ENCODE measurements at regions not wholly inside any gene's neighbourhood (a gene's known extent, or its start where the extent isn't known, plus 50 kb on each side); places are given as distances from the start of the nearest gene placed in this dataset.

- no peaks in the 10 kb centered on the region for H3K36me3 ChIP-seq
- H3K27me3 ChIP-seq: no peaks in the 10 kb centered on the region
- TF ChIP-seq Cebpa-rat (IDR thresholded peaks at IDR 0.05): no peak
- H3K4me3 ChIP-seq: no peak overlapping the region
- no peaks in the 10 kb centered on the region for H3K4me1 ChIP-seq
- H3K9ac ChIP-seq: no peak overlapping the region
- no peaks in the 10 kb centered on the region for H3K9me3 ChIP-seq (replicated peaks in 1 of 11)
- no peak overlapping the region for H3K27ac ChIP-seq
- H3K4me2 ChIP-seq: no peak overlapping the region
- no peaks in the 10 kb centered on the region for H4K20me1 ChIP-seq
These were observed 450.5 kb upstream of the MEX3C start for GRCh38 chr18:51647942-51648341.

DNA sequence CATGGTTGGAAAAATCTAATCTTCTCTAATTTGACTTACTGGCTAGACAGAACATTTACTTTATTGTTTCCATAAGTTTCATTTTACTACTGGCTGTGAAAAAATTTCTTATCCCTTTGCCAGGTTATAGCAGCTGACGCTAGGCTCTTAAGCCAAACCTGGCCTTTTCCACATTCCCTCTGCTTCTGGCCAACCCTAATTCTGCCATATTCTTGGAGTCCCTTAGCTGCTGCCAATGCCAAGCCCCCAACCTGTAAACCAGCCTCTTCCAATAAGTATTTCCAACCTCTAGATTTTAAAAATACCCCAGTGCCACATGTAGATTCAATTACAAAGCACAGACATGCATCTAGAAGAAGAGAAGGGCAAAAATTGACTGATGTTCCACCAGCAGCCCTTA lies 452.3 kb upstream of the MEX3C start:
- Histone ChIP-seq H3K27me3 (no peaks in the 10 kb centered on the region), H3K4me1 (no peaks in the 10 kb centered on the region), H3K4me2 (no peak overlapping the region), H3K4me3 (no peak overlapping the region), H4K20me1 (no peaks in the 10 kb centered on the region), H3K27ac (no peak overlapping the region), H3K9ac (no peak overlapping the region), H3K9me3 (replicated peaks in 1 of 11) (no peaks in the 10 kb centered on the region), H3K36me3 (no peaks in the 10 kb centered on the region)
- TF ChIP-seq Cebpa-rat (IDR thresholded peaks at IDR 0.05): no peak

GRCh38 chr18:51651761-51652160 lies 454.3 kb upstream of the MEX3C start:
- Histone ChIP-seq H3K9me3 (replicated peaks in 1 of 11) (no peaks in the 10 kb centered on the region), H3K4me2 (no peak overlapping the region)

GRCh38 chr18:51653507-51654213 lies 456.2 kb upstream of the MEX3C start:
- Histone ChIP-seq H3K27ac (no peak overlapping the region), H4K20me1 (no peaks in the 10 kb centered on the region; a peak in 1 of 22 replicates), H3K9me3 (replicated peaks in 1 of 11) (no peaks in the 10 kb centered on the region), H3K4me1 (no peaks in the 10 kb centered on the region), H3K27me3 (no peaks in the 10 kb centered on the region), H3K36me3 (no peaks in the 10 kb centered on the region), H3K4me2 (no peak overlapping the region), H3K4me3 (no peak overlapping the region), H3K9ac (no peak overlapping the region)
- no peak for TF ChIP-seq Cebpa-rat (IDR thresholded peaks at IDR 0.05)

More at GRCh38 chr18:51651761-51652160, 454.3 kb upstream of the MEX3C start:
- Histone ChIP-seq H3K4me1 (no peaks in the 10 kb centered on the region), H3K4me3 (no peak overlapping the region), H3K27ac (no peak overlapping the region), H4K20me1 (no peaks in the 10 kb centered on the region; a peak in 1 of 22 replicates), H3K36me3 (no peaks in the 10 kb centered on the region), H3K27me3 (no peaks in the 10 kb centered on the region), H3K9ac (no peak overlapping the region)
- no peak for TF ChIP-seq Cebpa-rat (IDR thresholded peaks at IDR 0.05)

DNA sequence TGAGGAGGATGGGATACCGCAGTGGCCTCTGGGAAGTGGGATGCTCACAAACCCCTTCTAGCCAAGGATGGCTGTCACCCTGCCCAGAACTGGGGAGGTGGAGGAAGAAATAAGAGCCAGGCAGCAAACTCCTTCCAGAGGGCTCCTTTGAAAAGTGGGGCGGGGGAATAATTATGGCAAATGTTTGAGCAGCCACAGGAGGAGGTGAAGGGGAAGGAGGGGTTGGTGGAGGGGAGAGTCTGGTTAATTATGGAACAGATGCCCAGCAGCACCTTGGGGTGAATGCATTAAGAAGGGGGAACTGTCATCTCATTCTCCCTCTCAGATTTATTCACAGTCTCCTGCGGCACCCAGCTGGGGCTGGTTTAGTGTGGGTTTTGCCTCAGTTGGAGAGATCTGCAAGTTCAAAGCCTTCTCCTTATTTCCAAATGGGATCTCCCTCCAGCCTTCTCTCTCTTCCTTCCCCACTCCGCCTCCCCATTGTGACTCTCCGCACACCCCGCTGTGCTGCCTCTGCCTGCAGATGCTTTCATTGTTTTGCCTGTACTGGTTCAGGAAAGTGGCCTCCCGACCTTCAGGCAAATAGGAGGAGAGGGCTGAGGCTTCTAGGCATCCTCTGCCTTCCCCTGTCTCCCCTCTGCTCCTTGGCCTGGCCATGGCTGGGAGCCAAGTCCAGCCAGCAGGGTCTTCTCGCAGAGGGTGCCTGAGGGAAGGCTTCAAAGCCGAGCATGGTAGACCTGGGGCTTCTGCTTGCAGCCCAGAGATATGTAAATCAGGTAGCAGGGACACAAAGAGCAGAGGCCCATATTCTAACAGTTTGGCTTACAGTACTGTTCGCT lies 457.2 kb upstream of the MEX3C start:
- no peaks in the 10 kb centered on the region for H3K4me1 ChIP-seq
- no peaks in the 10 kb centered on the region; a peak in 1 of 22 replicates for H4K20me1 ChIP-seq
- H3K36me3 ChIP-seq: no peaks in the 10 kb centered on the region
- H3K27me3 ChIP-seq: no peaks in the 10 kb centered on the region
- TF ChIP-seq Cebpa-rat (IDR thresholded peaks at IDR 0.05): no peak
- H3K27ac ChIP-seq: no peak overlapping the region
- no peaks in the 10 kb centered on the region for H3K9me3 ChIP-seq (replicated peaks in 1 of 11)
- H3K9ac ChIP-seq: no peak overlapping the region
- H3K4me3 ChIP-seq: no peak overlapping the region
- no peak overlapping the region for H3K4me2 ChIP-seq

GRCh38 chr18:51655327-51655698 lies 457.8 kb upstream of the MEX3C start:
- no peaks in the 10 kb centered on the region for H3K27me3 ChIP-seq
- H3K27ac ChIP-seq: no peak overlapping the region
- H3K36me3 ChIP-seq: no peaks in the 10 kb centered on the region
- no peaks in the 10 kb centered on the region; a peak in 1 of 22 replicates for H4K20me1 ChIP-seq
- no peak for TF ChIP-seq Cebpa-rat (IDR thresholded peaks at IDR 0.05)
- no peak overlapping the region for H3K4me2 ChIP-seq
- H3K9me3 ChIP-seq (replicated peaks in 1 of 11): no peaks in the 10 kb centered on the region
- no peak overlapping the region for H3K9ac ChIP-seq
- no peak overlapping the region for H3K4me3 ChIP-seq
- no peaks in the 10 kb centered on the region for H3K4me1 ChIP-seq

- no peaks in the 10 kb centered on the region; a peak in 1 of 22 replicates for H4K20me1 ChIP-seq
- no peak overlapping the region for H3K27ac ChIP-seq
- TF ChIP-seq Cebpa-rat (IDR thresholded peaks at IDR 0.05): no peak
- no peaks in the 10 kb centered on the region for H3K9me3 ChIP-seq (replicated peaks in 1 of 11)
- H3K9ac ChIP-seq: no peak overlapping the region
- H3K27me3 ChIP-seq: no peaks in the 10 kb centered on the region
- H3K4me1 ChIP-seq: no peaks in the 10 kb centered on the region
- no peak overlapping the region for H3K4me2 ChIP-seq
- no peak overlapping the region for H3K4me3 ChIP-seq
- no peaks in the 10 kb centered on the region for H3K36me3 ChIP-seq
These were observed 458.8 kb upstream of the MEX3C start for GRCh38 chr18:51656249-51656648.

GRCh38 chr18:51658436-51658835 lies 461.0 kb upstream of the MEX3C start:
- no peak overlapping the region for H3K9ac ChIP-seq
- H3K4me3 ChIP-seq: no peak overlapping the region
- H3K27me3 ChIP-seq: no peaks in the 10 kb centered on the region
- no peaks in the 10 kb centered on the region; a peak in 1 of 22 replicates for H4K20me1 ChIP-seq
- TF ChIP-seq Cebpa-rat (IDR thresholded peaks at IDR 0.05): no peak
- H3K4me1 ChIP-seq: no peaks in the 10 kb centered on the region
- H3K36me3 ChIP-seq: no peaks in the 10 kb centered on the region
- H3K9me3 ChIP-seq (replicated peaks in 1 of 11): no peaks in the 10 kb centered on the region
- no peak overlapping the region for H3K4me2 ChIP-seq
- no peak overlapping the region for H3K27ac ChIP-seq

- TF ChIP-seq Cebpa-rat (IDR thresholded peaks at IDR 0.05): no peak
These were observed 462.3 kb upstream of the MEX3C start for GRCh38 chr18:51659781-51660180.

More at GRCh38 chr18:51659781-51660180, 462.3 kb upstream of the MEX3C start:
- H3K9ac ChIP-seq: no peak overlapping the region
- H3K9me3 ChIP-seq (replicated peaks in 1 of 11): no peaks in the 10 kb centered on the region
- H3K4me3 ChIP-seq: no peak overlapping the region
- no peaks in the 10 kb centered on the region; a peak in 1 of 20 replicates for H3K4me1 ChIP-seq
- H3K36me3 ChIP-seq: no peaks in the 10 kb centered on the region
- no peaks in the 10 kb centered on the region; a peak in 1 of 22 replicates for H4K20me1 ChIP-seq
- no peaks in the 10 kb centered on the region for H3K27me3 ChIP-seq
- H3K4me2 ChIP-seq: no peak overlapping the region
- no peak overlapping the region for H3K27ac ChIP-seq
